ENCODE measurements at regions not wholly inside any gene's neighbourhood (a gene's known extent, or its start where the extent isn't known, plus 50 kb on each side); places are given as distances from the start of the nearest gene placed in this dataset.

DNA sequence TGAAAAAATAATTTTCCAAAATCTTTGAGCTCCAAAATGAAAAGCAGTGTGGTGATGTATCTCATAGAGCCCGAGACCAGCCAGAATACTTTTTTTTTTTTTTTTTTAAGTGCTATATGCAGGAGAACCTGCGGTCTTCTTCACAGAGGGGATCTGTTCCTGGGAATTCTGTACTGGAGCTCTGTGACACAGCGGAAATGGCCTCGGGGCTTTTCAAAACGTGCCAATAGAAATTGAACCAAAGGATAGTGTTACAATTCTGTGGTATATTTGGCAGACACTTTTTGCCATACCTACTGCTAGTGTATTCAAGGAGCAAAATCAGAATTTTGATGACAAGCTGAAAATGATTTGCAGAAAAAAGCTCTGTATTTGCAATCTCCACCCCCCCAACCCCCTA, 1429.3 kb upstream of the LRRTM3 start:
- no peak for DNase-seq (ENCODE audit: low read depth in 4 of 4, low spot score in 3 of 4)

GRCh38 chr10:65497837-65498236, 1428.0 kb upstream of the LRRTM3 start:
- DNase-seq (ENCODE audit: low read depth in 4 of 4, low spot score in 3 of 4) = no peak

- no peak for DNase-seq (ENCODE audit: low read depth in 4 of 4, low spot score in 3 of 4)
Measured at GRCh38 chr10:65500716-65501115, 1425.1 kb upstream of the LRRTM3 start.

- no peak for DNase-seq (ENCODE audit: low read depth in 4 of 4, low spot score in 3 of 4)
Measured at GRCh38 chr10:65501259-65501658, 1424.6 kb upstream of the LRRTM3 start.

DNA sequence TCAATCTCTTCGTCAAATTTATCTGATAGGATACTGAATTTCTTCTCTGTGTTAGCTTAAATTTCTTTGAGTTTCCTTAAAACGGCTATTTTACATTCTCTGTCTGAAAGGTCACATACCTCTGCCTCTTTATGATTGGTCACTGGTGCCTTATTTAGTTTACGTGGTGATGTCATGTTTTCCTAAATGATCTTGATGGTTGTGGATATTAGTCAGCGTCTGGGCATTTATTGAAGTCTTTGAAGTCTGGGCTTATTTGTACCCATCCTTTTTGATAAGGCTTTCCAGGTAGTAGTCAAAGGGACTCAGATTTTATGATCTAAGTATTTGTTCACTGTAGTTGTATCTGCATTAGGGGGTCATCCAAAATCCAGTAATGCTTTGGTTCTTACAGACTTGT, 1407.5 kb upstream of the LRRTM3 start:
- DNase-seq (ENCODE audit: low read depth in 4 of 4, low spot score in 3 of 4) = no peak

- DNase-seq (ENCODE audit: low read depth in 4 of 4, low spot score in 3 of 4) = no peak
Measured at GRCh38 chr10:65528986-65529385, 1396.8 kb upstream of the LRRTM3 start.

DNA sequence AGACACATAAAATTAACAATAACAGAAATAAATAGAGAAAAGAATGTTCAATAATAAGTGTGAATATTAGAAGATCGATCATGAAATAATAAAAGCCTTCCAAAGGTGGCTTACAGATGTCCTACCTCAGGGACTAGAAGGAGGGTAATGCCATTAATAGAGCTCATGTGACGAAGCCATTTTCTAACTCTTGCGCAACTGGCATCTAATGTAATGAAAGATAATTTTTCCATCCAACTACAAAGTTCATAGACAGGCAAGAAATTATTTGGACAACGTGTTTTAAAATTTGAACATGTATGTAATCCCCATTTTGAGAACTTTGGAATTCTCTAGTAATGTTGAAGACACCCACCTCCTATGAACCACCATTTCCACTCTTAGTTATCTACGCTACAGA, 1394.3 kb upstream of the LRRTM3 start:
- no peak for DNase-seq (ENCODE audit: low read depth in 4 of 4, low spot score in 3 of 4)

- DNase-seq (ENCODE audit: low read depth in 4 of 4, low spot score in 3 of 4) = no peak
Measured at GRCh38 chr10:65534771-65535170, 1391.1 kb upstream of the LRRTM3 start.

GRCh38 chr10:65544756-65545155, 1381.1 kb upstream of the LRRTM3 start:
- DNase-seq (ENCODE audit: low read depth in 4 of 4, low spot score in 3 of 4) = no peak

- no peak for DNase-seq (ENCODE audit: low read depth in 4 of 4, low spot score in 3 of 4)
Measured at GRCh38 chr10:65548001-65548400, 1377.8 kb upstream of the LRRTM3 start.

GRCh38 chr10:65550761-65551160, 1375.1 kb upstream of the LRRTM3 start:
- no peak for DNase-seq (ENCODE audit: low read depth in 4 of 4, low spot score in 3 of 4)

- no peak for DNase-seq (ENCODE audit: low read depth in 4 of 4, low spot score in 3 of 4)
Measured at GRCh38 chr10:65555192-65555591, 1370.6 kb upstream of the LRRTM3 start.

DNA sequence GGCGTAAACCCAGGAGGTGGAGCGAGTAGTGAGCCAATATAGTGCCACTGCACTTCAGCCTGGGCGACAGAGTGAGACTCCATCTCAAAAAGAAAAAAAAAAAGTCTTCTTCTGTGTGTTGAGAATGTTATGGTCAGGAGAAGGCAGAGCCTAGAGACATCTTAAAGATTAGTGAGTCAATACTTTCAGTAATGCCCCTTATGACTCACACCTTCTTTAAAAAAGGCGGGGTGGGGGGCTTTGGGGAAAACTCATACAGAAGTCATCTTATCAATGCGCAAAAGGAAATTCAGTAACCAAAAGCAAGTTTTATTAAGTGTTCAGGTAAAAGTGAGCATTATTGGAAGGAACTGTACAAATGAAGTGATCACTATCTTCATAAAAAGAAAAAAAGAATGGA, 1369.8 kb upstream of the LRRTM3 start:
- DNase-seq (ENCODE audit: low read depth in 4 of 4, low spot score in 3 of 4) = no peak

DNA sequence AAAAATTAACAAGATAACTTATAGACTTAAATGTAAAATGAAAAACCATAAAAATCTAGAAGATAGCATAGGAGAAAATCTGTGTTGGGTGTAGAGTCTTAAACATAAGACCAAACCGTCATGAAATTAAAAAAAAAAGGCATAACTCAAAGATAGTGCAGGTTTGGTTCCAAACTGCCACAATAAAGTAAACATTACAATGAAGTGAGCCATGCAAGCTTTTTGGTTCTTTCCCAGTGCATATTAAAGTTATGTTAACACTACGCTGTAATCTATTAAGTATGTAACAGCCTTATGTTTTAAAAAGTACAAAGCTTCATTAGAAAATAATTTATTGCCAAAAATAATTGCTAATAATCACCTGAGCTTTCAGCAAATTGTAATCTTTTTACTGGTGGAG, 1366.5 kb upstream of the LRRTM3 start:
- no peak for DNase-seq (ENCODE audit: low read depth in 4 of 4, low spot score in 3 of 4)

DNA sequence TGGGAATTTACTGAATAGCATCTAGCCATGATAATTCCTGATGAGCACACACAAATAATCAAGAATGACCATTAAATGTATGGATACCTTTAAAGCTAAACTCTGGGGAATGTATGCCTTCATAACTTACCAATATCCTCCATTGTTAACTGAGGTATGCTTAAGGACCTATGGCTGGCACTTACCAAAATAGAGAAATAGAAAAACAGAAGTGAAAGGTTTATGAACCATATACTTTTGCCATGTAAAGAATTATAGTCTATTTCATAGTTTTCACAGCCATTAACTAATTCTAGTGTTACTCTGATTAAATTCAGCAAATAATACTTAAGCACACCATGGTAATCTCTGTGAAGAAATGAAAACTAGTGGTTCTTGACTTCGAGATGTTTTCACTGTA, 1360.6 kb upstream of the LRRTM3 start:
- no peak for DNase-seq (ENCODE audit: low read depth in 4 of 4, low spot score in 3 of 4)

- DNase-seq (ENCODE audit: low read depth in 4 of 4, low spot score in 3 of 4) = no peak
Measured at GRCh38 chr10:65566906-65567305, 1358.9 kb upstream of the LRRTM3 start.

GRCh38 chr10:65570143-65571010, 1355.5 kb upstream of the LRRTM3 start:
- peak; percentile 56 to 61 (median 58) for DNase-seq (ENCODE audit: low read depth in 4 of 4, low spot score in 3 of 4)

DNA sequence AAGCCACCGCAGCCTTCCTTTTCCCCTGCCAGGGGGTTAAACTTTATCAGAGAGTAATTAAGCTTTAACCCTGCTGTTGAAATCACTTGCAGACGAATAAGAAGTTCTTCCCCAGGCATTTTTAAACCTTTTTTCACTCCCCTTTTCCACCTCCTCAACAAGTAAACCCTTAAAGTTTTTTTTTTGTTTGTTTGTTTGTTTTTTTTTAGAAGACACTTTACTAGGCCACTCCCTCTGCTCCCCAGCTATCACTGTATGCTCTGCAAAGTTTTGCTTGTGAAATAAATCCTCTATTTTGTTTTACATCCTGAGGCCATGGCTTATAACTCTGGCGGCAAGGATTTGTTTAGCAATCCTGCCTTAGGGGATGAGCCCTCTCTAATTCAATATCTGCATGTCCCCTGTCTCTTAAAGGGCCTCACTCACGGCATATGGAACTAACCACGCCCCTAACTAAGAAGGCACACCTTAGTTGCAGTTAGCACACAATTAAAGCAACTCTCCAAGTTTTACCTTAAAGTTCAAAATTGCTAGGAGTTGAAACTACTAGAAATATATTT, 1354.7 kb upstream of the LRRTM3 start:
- DNase-seq (ENCODE audit: low read depth in 4 of 4, low spot score in 3 of 4) = peak in 2 of 4 donors; percentile 12

DNA sequence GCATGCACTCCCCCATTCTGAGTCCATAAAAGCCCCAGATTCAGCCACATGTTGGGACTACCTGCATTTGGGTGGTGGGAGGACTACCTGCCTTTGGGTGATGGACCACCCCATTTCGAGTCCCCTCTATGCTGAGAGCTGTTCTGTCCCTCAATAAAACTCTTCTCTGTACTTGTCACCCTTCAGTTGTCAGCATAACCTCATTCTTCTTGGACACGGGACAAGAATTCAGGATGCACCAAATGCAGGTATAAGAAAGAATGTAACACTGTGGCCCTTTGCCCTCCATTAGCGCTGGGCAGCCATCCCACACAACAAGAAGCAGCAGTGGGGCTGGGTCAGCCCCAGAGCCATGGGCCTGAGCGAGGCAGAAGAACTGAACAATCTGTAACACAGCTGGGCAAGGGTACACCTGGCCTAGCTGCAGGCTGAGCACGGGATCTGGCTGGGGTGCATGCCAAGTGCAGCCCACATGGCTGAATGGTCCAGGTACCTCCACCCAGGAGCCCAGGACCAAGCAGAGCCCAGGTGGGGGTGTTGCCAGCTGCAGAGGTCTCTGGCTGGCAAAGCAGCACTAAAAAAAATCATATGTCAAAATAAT, 1344.3 kb upstream of the LRRTM3 start:
- no peak for DNase-seq (ENCODE audit: low read depth in 4 of 4, low spot score in 3 of 4)

DNA sequence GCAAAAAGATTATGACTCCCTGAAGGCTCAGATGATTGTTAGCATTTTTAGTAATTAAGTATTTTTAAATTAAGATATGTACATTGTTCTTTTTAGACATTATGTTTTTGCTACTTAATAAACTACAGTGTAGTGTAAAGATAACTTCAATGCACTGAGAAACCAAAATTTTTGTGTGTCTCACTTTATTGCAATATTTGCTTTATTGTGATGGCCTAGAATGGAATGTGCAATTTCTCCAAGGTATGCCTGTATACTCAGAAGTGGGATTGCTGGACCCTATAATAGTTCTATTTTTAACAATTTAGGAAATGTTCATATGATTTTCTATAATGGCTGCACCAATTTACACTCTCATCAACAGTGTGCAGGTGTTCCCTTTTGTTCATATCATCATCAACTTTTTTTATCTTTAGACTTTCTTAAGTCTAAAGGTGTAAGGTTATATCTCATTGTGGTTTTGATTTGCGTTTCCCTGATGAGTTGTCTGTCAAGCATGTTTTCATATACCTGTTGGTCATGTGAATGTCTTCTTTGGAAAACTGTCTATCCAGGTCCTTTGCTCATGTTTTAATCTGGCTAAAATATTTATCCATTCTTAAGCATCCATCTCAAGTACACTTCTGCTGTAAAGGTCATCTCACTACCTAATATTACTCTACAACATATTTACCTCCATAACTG, 1323.5 kb upstream of the LRRTM3 start:
- DNase-seq (ENCODE audit: low read depth in 4 of 4, low spot score in 3 of 4) = no peak

DNA sequence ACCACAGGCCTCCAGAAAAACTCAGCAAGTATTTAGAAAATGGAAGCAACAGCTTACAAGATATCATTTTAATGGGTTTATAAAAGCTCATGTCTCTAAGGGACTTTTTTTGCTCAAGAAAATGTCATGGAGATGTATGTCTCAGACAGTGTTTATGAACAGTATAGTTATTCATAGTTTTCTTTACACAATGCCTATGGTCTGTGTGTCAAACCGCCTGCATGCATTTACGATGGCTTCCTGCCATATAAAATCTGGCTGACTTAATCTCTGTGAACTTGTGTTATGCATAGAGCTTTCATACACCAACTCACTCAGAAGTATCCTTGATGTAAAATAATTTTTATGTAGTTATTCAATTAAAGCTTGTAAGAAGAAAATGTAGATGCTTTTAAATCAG, 1314.2 kb upstream of the LRRTM3 start:
- peak in 2 of 4 donors; percentile 4 to 8 for DNase-seq (ENCODE audit: low read depth in 4 of 4, low spot score in 3 of 4)
